ENCODE measurements at regions not wholly inside any gene's neighbourhood (a gene's known extent, or its start where the extent isn't known, plus 50 kb on each side); places are given as distances from the start of the nearest gene placed in this dataset.

GRCh38 chr5:10009802-10010201 is 239.9 kb downstream of the ATPSCKMT start:
- no peak for DNase-seq

GRCh38 chr5:9987101-9987500 is 262.6 kb downstream of the ATPSCKMT start:
- DNase-seq, result no peak

DNA sequence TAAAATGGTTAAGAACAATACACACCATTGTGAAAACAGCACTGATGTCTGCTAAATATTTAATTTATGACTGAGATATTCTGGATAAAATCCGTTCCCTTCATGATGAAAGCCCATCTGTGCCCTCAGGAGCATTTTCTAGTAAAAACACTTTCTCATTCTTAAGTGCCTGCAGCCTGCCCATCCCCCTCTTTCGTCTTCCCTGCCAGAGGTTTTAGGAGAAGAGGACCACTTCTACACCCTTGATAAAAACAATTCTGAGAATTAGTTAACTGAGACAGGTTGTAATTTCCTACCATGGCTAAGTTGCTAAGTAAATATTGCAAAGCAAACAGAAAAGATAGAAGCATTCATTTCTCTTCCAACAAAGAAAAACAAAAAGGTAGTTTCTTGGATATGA is 272.6 kb downstream of the ATPSCKMT start:
- DNase-seq, result no peak

DNA sequence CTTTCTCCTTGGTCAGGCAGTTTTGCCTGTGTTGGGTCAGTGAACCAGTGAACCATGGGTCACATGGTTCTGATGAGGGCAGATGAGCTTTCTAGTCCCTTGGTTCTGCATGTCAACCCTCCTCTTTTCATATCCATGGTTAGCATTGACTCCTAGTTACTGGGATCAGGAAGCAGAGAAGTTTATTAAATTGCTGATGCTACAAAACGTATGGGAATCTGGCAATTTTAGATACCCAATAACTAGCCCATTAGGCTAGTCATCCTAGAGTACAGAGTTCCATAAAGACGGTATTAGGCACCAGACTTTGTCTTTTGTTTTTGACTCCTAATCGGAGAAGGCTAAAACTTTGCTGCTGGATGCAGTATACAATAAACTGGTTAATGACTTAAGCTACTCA is 273.1 kb downstream of the ATPSCKMT start:
- DNase-seq, result no peak

DNA sequence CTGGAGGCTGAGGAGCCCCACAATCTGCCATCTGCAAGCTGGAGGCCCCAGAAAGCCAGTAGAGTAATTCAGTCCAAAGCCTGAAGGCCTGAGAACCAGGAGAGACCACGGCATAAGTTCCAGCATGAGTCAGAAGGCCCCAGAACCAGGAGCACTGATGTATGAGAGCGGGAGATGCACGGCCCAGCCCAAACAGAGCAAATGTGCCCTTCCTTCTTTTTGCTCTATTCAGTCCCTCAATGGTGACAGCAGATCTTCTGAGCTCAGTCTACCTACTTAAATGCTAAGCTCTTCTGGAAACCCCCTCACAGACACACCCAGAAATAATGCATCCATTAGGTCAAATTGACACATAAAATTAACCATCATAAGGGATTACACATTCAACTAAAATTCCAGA is 277.6 kb downstream of the ATPSCKMT start:
- no peak for DNase-seq

DNA sequence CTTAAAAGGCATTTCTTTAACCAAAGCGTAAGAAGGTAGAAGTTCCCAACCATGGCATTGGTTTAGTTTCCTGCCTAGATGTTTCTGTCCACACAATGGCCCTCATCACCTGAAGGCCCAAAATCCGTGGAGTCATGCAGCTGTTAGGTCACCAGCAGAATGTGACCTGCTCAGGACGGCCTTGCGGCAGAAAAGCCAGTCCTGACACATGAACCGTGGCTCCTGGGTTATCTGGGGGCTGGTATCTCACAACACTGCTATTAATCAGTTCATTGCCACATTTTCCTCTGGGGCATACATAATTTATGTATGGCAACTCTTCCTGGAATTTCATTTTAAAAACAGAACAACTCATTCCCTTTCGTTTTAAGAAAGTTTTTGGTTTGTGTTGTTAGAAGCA is 278.4 kb downstream of the ATPSCKMT start:
- DNase-seq, result no peak

DNA sequence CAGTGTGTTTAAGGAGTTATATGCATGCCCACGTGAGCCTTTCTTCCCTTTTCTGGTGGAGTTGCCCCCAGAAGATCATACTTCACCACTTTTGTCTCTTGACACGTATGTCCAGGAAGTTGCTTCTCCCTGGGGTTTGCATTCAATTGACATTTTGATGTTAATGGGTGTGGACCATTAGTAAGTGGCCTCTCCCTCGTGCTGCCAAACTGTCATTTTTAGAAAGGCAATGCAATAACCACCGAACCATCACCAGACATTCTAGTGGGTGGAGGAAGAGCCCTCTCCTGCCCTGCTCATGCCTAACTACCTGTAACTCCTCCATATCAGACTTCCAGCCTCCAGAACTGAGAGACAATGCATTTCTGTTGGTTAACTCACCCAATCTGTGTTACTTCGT is 290.8 kb downstream of the ATPSCKMT start:
- DNase-seq, result no peak

DNA sequence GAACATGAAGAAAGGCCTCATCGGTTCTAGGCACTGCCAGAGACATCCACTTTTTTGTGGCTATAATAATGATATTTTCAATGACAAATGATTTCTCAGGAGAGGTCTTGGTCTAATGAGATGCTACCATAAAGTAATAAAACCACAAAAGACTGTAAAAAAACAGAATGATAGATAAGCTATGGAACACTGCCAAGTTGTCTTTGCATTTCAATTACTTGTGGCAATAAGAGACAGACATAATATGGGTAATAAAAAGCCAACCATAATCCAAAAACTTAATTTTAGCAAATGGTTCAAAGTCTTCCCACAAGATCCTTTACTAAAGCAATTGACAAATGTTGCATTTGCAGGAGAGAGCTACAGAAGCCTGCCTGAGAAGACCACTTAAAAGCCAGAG is 292.5 kb downstream of the ATPSCKMT start:
- no peak for DNase-seq

GRCh38 chr5:9956725-9957124 is 293.0 kb downstream of the ATPSCKMT start:
- no peak for DNase-seq

DNA sequence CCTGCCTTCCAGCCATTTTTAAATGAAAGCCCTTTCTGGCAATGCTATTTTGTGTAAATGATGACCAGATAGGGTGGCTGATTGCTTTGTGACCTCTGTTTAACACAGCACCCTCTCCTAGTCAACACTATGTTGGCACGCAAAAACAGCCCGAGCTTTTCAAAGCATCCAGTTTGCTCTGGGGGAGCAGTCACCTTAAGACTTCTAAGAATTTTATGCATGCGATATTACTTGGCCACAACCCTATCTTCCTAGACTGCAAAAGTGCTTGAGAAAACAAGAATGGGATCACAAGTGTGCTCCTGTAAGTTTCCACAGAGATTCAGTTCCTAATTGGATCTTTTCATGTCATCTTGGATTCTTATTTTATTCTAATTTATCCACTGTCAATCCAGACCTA is 294.1 kb downstream of the ATPSCKMT start:
- DNase-seq, result no peak

- DNase-seq, result no peak
These were observed 294.8 kb downstream of the ATPSCKMT start for GRCh38 chr5:9954869-9955268.

- DNase-seq, result no peak
These were observed 296.0 kb downstream of the ATPSCKMT start for GRCh38 chr5:9953691-9954090.

- no peak for DNase-seq
These were observed 297.7 kb downstream of the ATPSCKMT start for GRCh38 chr5:9951865-9952516.

GRCh38 chr5:9947944-9948343 is 301.7 kb downstream of the ATPSCKMT start:
- DNase-seq, result no peak

DNA sequence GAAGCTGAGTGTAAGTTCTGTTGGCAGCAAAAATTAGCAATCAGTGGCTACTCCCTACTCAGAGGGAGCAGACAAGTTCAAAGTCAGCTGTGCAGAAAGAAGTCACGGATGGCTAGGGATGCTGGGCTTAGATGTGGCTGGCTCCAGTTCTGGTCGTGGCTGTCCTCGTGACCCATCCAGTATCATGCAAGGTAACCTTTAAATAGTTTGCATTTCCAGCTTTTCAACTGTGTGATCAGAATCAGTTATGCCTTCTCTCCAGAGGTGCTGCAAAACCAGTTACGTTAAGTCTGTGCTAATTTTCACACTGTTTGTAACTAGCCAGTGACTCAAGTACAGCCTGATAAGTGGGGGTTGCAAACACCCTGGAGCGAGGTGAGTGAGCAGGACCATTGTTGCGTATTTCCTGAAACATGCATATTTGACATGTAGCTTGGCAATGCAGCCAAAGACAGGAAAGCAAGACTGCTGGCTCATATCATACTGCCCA is 302.4 kb downstream of the ATPSCKMT start:
- DNase-seq, result no peak

DNA sequence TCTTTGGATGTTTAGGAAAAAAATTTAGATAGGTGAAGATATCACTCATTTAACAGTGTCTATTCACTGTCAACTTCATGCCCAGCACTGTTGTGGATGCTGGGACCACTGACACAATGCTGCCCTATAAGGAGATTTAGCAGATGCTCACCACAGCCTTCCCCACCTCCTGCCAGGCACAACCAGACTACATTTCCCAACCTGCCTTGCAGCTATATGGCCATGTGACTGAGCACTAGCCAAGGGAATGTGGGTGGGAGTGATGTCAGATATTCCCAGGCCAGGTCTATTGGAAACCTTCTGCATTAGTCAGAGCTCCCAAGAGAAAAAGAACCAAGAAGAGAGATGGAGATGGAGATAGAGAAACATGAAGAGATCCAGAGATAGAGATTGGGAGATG is 302.6 kb upstream of the TAS2R1 start:
- DNase-seq, result no peak

GRCh38 chr5:9930156-9930555 is 300.0 kb upstream of the TAS2R1 start:
- no peak for DNase-seq

DNA sequence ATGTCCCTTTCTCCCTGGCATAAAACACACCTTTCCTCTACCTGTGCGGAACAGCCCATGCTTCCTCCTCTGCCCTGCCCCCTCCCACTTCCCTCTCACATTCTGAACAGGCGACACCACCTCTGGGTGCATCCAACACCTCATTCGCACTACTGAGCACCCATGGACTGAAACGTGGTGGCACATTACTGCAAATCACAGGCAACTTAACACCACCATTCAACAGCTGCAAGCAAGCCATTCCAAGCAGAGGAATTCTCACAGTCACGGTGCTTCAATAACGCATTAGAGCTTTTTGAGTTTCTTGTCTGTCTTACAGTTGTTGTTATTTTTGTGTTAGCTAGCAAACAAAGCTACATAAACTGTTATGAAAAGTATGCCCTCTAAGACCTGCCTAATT is 298.2 kb upstream of the TAS2R1 start:
- DNase-seq, result no peak

DNA sequence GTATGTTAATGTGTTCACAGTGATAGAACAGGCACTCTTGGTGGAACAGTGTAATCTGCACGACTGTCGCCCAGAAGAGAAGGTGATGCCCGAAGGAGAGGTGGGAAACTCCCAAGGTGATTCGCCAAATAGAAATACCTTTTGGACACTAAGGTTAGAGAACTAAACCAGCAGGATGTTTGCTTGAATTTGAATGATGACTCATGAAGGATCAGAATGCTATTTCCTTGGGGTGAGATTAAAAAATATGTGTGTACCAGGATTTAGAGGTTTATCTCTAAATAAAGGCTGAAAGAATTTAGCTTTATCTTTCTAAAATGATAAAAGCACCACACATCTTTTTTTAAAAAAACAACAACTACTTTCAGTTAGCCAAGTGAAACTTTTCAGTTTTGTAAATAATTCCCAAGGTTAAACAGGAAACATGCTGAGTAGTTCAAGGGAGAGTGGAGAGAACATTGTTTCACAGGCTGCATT is 297.4 kb upstream of the TAS2R1 start:
- no peak for DNase-seq

DNA sequence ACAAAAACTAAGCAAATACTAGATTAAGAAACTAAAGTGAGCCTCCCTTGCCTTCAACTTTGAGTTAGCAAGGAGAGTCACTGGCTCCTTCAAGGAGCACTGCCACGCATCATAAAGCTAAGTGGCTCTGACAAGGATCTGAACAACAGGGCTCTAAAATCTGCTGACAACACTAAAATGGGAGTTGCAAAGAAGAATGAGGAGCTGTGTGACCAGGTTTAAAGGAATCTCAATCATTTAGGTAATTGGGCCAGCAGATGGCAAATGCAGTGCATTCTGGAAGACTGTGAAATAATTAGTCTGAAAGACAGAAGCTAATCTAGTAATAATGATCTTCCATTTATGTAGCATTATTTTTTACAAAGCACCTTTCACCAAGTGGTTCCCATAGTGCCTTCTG is 297.0 kb upstream of the TAS2R1 start:
- DNase-seq, result no peak

- no peak for DNase-seq
These were observed 294.5 kb upstream of the TAS2R1 start for GRCh38 chr5:9924614-9925013.

DNA sequence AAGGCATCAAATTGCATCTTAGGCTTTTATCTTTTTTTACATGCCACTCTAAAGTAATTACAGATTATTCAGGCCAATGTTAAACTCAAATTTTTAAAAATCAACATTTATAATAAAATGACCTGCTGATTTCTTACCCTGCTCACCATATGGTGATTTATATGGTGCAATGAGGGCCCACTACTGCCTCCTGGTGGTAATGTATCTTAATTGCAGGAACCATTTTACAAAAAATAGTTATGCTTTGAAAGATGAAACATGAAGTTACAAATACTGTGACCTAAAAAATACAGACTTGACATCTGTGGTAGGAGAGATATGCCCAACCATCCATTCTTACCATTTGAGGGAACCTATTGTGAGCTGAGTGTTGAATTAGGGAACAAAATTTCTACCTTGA is 292.6 kb upstream of the TAS2R1 start:
- DNase-seq, result no peak

GRCh38 chr5:9920697-9921096 is 290.5 kb upstream of the TAS2R1 start:
- no peak for DNase-seq

DNA sequence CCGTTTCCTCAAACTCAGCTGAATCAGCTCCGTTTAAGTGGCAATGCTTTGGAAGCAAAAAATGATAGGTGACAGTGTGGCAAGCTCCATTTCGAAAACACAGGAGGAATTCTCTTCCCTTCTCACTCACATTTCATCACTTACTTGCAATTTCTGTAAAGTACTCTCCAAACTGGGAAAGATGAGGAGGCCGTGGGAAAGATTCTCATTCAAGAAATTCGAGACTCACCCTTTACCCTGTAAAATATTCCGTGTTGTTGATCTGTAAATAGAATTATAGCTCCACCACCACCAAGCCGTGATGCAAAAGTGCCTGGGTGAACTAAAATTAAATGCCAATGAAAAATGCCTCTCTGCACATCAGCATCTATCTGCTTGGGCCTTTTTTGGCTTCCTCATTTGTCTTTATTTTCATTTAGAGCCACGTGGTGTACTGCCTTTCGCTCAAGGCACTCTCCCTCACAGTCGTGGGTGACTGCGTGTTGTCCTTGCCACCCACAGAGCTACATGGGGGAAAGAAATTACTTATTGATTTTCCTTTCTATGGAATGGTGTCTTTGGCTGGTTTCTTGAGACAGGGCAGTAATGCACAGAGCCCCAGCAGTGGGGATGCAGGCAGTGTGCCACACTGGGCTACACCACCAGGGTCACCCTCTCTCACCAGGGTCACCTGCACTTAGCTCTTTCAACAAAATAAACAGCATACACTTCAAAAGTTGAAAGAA is 289.3 kb upstream of the TAS2R1 start:
- no peak for DNase-seq

DNA sequence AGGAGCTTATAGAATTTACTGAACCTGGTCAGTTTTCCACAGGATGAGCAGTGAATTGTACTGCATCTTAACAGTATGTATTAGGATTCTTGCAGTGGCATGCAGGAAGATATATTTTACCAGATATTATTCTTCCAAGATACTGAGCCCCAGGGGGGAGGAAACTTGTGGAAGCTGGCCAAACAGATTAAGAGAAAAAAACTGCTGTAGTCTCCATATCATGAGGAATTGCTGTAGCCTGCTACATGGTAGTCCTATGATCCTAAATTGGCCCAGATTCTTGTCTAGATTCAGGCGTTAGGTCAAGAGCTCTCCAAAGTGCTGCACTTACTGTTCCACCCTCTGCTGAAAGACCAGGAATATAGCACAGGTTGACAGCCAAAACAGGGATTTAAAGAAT is 275.5 kb upstream of the TAS2R1 start:
- no peak for DNase-seq
